GM13976 (cell line): ENCODE measurements at regions not wholly inside any gene's neighbourhood (a gene's known extent, or its start where the extent isn't known, plus 50 kb on each side); places are given as distances from the start of the nearest gene placed in this dataset.

Experiments used
- DNase-seq: peaks from one replicate; pipeline ENCODE4 v3.0.0; 2012; ENCODE audit warnings: low spot score
- CTCF ChIP-seq: IDR thresholded peaks from 2 replicates; pipeline ENCODE4 v1.5.1; 2012; ENCODE audit warnings: borderline replicate concordance, mild to moderate bottlenecking; ENCODE audit not compliant: insufficient read depth; ENCODE audit errors: extremely low read depth, missing control alignments, control extremely low read depth
- in situ Hi-C: fragments of 300-500 bp; cut with MboI; formaldehyde crosslinking; loops from one replicate; pipeline ENCODE4 v1.12.0; 2022; ENCODE audit warnings: low sequenced_read_pairs, mixed read lengths, inconsistent platforms; ENCODE audit not compliant: unreplicated experiment

- TF ChIP-seq CTCF = no peak
These were observed 411.3 kb upstream of the RUNX1 start for GRCh38 chr21:35460441-35460840.

GRCh38 chr21:35458405-35458804 is 409.3 kb upstream of the RUNX1 start:
- no peak for TF ChIP-seq CTCF
- in situ Hi-C loops = no loop called here
- no peak for DNase-seq

More at GRCh38 chr21:35460441-35460840, 411.3 kb upstream of the RUNX1 start:
- no peak for DNase-seq
- in situ Hi-C loops = no loop called here

GRCh38 chr21:35457097-35457804 is 408.1 kb upstream of the RUNX1 start:
- no peak for TF ChIP-seq CTCF
- in situ Hi-C loops = no loop called here
- no peak for DNase-seq

GRCh38 chr21:35451276-35451675 is 402.2 kb upstream of the RUNX1 start:
- in situ Hi-C loops = no loop called here

GRCh38 chr21:35450830-35451229 is 401.7 kb upstream of the RUNX1 start:
- no peak for TF ChIP-seq CTCF
- in situ Hi-C loops = no loop called here
- no peak for DNase-seq

More at GRCh38 chr21:35451276-35451675, 402.2 kb upstream of the RUNX1 start:
- no peak for TF ChIP-seq CTCF
- DNase-seq = no peak

- TF ChIP-seq CTCF = no peak
- in situ Hi-C loops = no loop called here
- no peak for DNase-seq
These were observed 400.7 kb upstream of the RUNX1 start for GRCh38 chr21:35449846-35450245.
